K562 (cell line): ENCODE measurements at regions not wholly inside any gene's neighbourhood (a gene's known extent, or its start where the extent isn't known, plus 50 kb on each side); places are given as distances from the start of the nearest gene placed in this dataset.

Source experiments
- ATAC-seq: fragments of 200-7000 bp; cut with Tn5 transposase; 3 replicates; pipeline ENCODE4 v1.9.1; 2020; ENCODE audit warnings: moderate library complexity
- BruUV-seq: library from RNA; stranded (reverse); fragments of 400-500 nt; replicated peaks from 2 replicates; lab custom pipeline; 2021; lab: Mats Ljungman, UMichigan
- CTCF ChIA-PET: fragments of 300-600 bp; formaldehyde crosslinking; extraction: SDS; loops from one replicate; lab custom pipeline; 2021; ENCODE audit warnings: low intra/inter-chr PET ratio; lab: Yijun Ruan, JAX
- POLR2A ChIA-PET: fragments of 300-600, 350-650 bp; sonication (Branson Sonifier 250); formaldehyde crosslinking; extraction: SDS; loops from one replicate; lab custom pipeline; 2021; ENCODE audit warnings: antibody characterized with exemption, inconsistent platforms; lab: Yijun Ruan, JAX
- DNase-seq, 4 experiments: peaks; one replicate each; pipeline versions ENCODE4 v3.0.0 to v3.0.0-alpha.2; 2011 to 2018; ENCODE audit warnings: low spot score in 3 of 4, mixed read lengths in 3 of 4; ENCODE audit errors: extremely low read depth in 1 of 4
- FAIRE-seq: peaks from 2 replicates; lab custom pipeline; 2011; peaks lifted over from hg19 to GRCh38; lab: Jason Lieb, UNC
- H2AFZ ChIP-seq: 2 replicates; pipeline ENCODE4 v1.6.0; 2011; ENCODE audit warnings: low read depth, low read length, control low read depth, inconsistent platforms
- H3K27ac ChIP-seq: fragments of 200-600 bp; 3 replicates; pipeline ENCODE4 v1.8.0; 2011; ENCODE audit warnings: low read depth, mild to moderate bottlenecking, control low read depth, inconsistent platforms, low read length, moderate library complexity, mixed read lengths; ENCODE audit errors: extremely low read depth
- H3K27me3 ChIP-seq, 2 experiments: fragments of 300-600 bp in 1 of 2; 2 replicates in 1 of 2; 3 replicates in 1 of 2; pipeline versions ENCODE4 v1.6.0 to v1.8.0; 2011; ENCODE audit warnings: inconsistent platforms in 2 of 2, low read length in 2 of 2, mild to moderate bottlenecking in 1 of 2, mixed read lengths in 1 of 2, moderate library complexity in 1 of 2; ENCODE audit not compliant: control insufficient read depth in 2 of 2, insufficient read depth in 2 of 2
- H3K36me3 ChIP-seq: fragments of 300-600 bp; 3 replicates; pipeline ENCODE4 v1.8.0; 2011; ENCODE audit warnings: mild to moderate bottlenecking, low read length, inconsistent platforms; ENCODE audit not compliant: control insufficient read depth, insufficient read depth
- H3K4me1 ChIP-seq, 2 experiments: fragments of 200-600 bp in 1 of 2; replicated peaks in 1 of 2; 2 replicates in 1 of 2; 3 replicates in 1 of 2; pipeline versions ENCODE4 v1.5.1 to v1.8.0; 2011; ENCODE audit warnings: inconsistent platforms in 2 of 2, low read length in 2 of 2, mild to moderate bottlenecking in 1 of 2, mixed read lengths in 1 of 2, moderate library complexity in 1 of 2; ENCODE audit not compliant: control insufficient read depth in 2 of 2, insufficient read depth in 2 of 2
- H3K4me2 ChIP-seq: 2 replicates; pipeline ENCODE4 v1.6.1; 2011; ENCODE audit warnings: low read length, control low read depth, inconsistent platforms, mixed read lengths; ENCODE audit not compliant: insufficient read depth
- H3K4me3 ChIP-seq: fragments of 200-600 bp; sonication (generic), shearing (Covaris generic); 2 replicates; pipeline ENCODE4 v1.5.1; 2016; ENCODE audit warnings: control low read depth, inconsistent platforms
- H3K79me2 ChIP-seq: fragments of 200-600 bp; 3 replicates; pipeline ENCODE4 v1.8.0; 2011; ENCODE audit warnings: low read length, inconsistent platforms; ENCODE audit not compliant: control insufficient read depth, insufficient read depth
- H3K9ac ChIP-seq, 2 experiments: 2 replicates each; pipeline versions ENCODE4 v1.6.0 to v1.6.1; 2011; ENCODE audit warnings: low read depth in 2 of 2, low read length in 2 of 2, control low read depth in 1 of 2, inconsistent platforms in 1 of 2, mild to moderate bottlenecking in 1 of 2, mixed read lengths in 1 of 2; ENCODE audit not compliant: insufficient read depth in 1 of 2
- H3K9me1 ChIP-seq: one replicate; pipeline ENCODE4 v1.6.0; 2011; ENCODE audit warnings: inconsistent platforms, mild to moderate bottlenecking, low read length, moderate library complexity; ENCODE audit not compliant: control insufficient read depth, insufficient read depth
- H3K9me3 ChIP-seq: replicated peaks from 2 replicates; pipeline ENCODE4 v1.5.1; 2011; ENCODE audit warnings: low read depth, low read length, inconsistent platforms; ENCODE audit not compliant: control insufficient read depth, insufficient read depth
- H4K20me1 ChIP-seq: replicated peaks from 2 replicates; pipeline ENCODE4 v1.6.1; 2011; ENCODE audit warnings: low read length, inconsistent platforms, mixed read lengths; ENCODE audit not compliant: control insufficient read depth, insufficient read depth
- CBFA2T3 ChIP-seq: fragments of 450-650 bp; IDR thresholded peaks from 2 replicates; pipeline ENCODE4 v1.6.1; 2017
- CBX2 ChIP-seq: fragments of 200-600 bp; sonication (generic); IDR thresholded peaks from one replicate; pipeline ENCODE4 v1.6.1; 2012; ENCODE audit warnings: mild to moderate bottlenecking, low read length, inconsistent platforms; ENCODE audit not compliant: insufficient read depth, poor library complexity, severe bottlenecking
- CBX3 ChIP-seq, 2 experiments: IDR thresholded peaks; 1 replicate in 1 of 2; 2 replicates in 1 of 2; pipeline ENCODE4 v1.6.1; 2012; ENCODE audit warnings: inconsistent platforms in 2 of 2, low read length in 2 of 2, borderline replicate concordance in 1 of 2, control low read depth in 1 of 2
- GABPB2 ChIP-seq: fragments of 250-450 bp; sonication (Bioruptor Pico); conservative IDR thresholded peaks from 2 replicates; pipeline ENCODE4 v1.5.1; 2021; ENCODE audit warnings: mild to moderate bottlenecking
- KDM2B ChIP-seq: fragments of 250-450 bp; sonication (Bioruptor Pico); IDR thresholded peaks from 2 replicates; pipeline ENCODE4 v1.8.0; 2021; ENCODE audit warnings: mild to moderate bottlenecking, moderate library complexity
- MXD1 ChIP-seq: fragments of 250-450 bp; sonication (Bioruptor Pico); IDR thresholded peaks from 2 replicates; pipeline ENCODE4 v1.8.0; 2021; ENCODE audit warnings: borderline replicate concordance, mild to moderate bottlenecking, moderate library complexity; ENCODE audit not compliant: poor library complexity, severe bottlenecking
- NR2F6 ChIP-seq: fragments of 450-650 bp; formaldehyde crosslinking; IDR thresholded peaks from 2 replicates; pipeline ENCODE4 v1.4.0; 2020; ENCODE audit warnings: mild to moderate bottlenecking
- SNIP1 ChIP-seq: fragments of 450-650 bp; IDR thresholded peaks from 2 replicates; pipeline ENCODE4 v1.7.1; 2017; ENCODE audit warnings: low read depth, mild to moderate bottlenecking
- ZBTB26 ChIP-seq: fragments of 450-650 bp; formaldehyde crosslinking; IDR thresholded peaks from 2 replicates; pipeline ENCODE4 v1.4.0; 2022; ENCODE audit warnings: missing genetic modification characterization
- ZNF280B ChIP-seq: fragments of 250-450 bp; sonication (Bioruptor Pico); IDR thresholded peaks from 2 replicates; pipeline ENCODE4 v1.5.1; 2021; ENCODE audit warnings: mild to moderate bottlenecking
- in situ Hi-C: fragments of 300-500 bp; cut with MboI; formaldehyde crosslinking; loops from 4 replicates; pipeline ENCODE4 v1.15.0; 2018; ENCODE audit warnings: inconsistent platforms, mixed read lengths
- intact Hi-C: fragments of 100-400 bp; cut with micrococcal nuclease; formaldehyde crosslinking; loops from 2 replicates; pipeline ENCODE4 v1.14.2; 2022

GRCh38 chr4:31037703-31038102 is 317.5 kb downstream of the PCDH7 start:
- BruUV-seq: no TSS peak
- Histone ChIP-seq H3K4me3 (no peak overlapping the region), H2AFZ (no peak overlapping the region), H3K9ac (no peak overlapping the region), H3K27ac (no peak overlapping the region), H3K9me1 (no peaks in the 10 kb centered on the region), H3K79me2 (no peaks in the 10 kb centered on the region), H3K4me1 (no peaks in the 10 kb centered on the region), H4K20me1 (no peaks in the 10 kb centered on the region), H3K9me3 (no peaks in the 10 kb centered on the region), H3K36me3 (no peaks in the 10 kb centered on the region), H3K4me2 (no peak overlapping the region), H3K27me3 (no peaks in the 10 kb centered on the region)
- DNase-seq (no peak), ATAC-seq (no peak), FAIRE-seq (no peak)
- intact Hi-C loops (no loop called here), in situ Hi-C loops (no loop called here)
- TF ChIP-seq SNIP1 (no peak), GABPB2 (no peak), CBX3 (IDR thresholded peaks at IDR 0.05; ENCODE audit: borderline replicate concordance in 1 of 2, low read length in 2 of 2) (no peak), ZBTB26 (no peak), NR2F6 (CRISPR knock-in tag) (no peak), CBX2 (no peak), CBFA2T3 (no peak), KDM2B (CRISPR knock-in tag) (no peak), ZNF280B (no peak), MXD1 (CRISPR knock-in tag) (no peak)
- CTCF ChIA-PET: no interaction called here
- POLR2A ChIA-PET: no interaction called here
